Ovary (tissue), 3 donors: ENCODE measurements at regions not wholly inside any gene's neighbourhood (a gene's known extent, or its start where the extent isn't known, plus 50 kb on each side); places are given as distances from the start of the nearest gene placed in this dataset.

Experiments used
- EP300 ChIP-seq: sonication (generic); formaldehyde crosslinking; IDR thresholded peaks from one replicate; pipeline ENCODE4 v1.6.1; 2017; ENCODE audit warnings: antibody characterized with exemption
- POLR2A ChIP-seq: fragments of 450-650 bp; IDR thresholded peaks from one replicate; pipeline ENCODE4 v1.6.1; 2017; ENCODE audit warnings: antibody characterized with exemption, mild to moderate bottlenecking, moderate library complexity
- TF ChIP-seq, protein P1 (sequence below), 3 donors: fragments of 450-650 bp in 2 of 3; fragments of 200-600 bp in 1 of 3; IDR thresholded peaks; one replicate each; pipeline versions ENCODE4 v1.5.1 to v1.8.0; 2016 to 2022; ENCODE audit warnings: antibody characterized with exemption in 3 of 3, mild to moderate bottlenecking in 1 of 3
- donor health status: DM: no; HTN: no; CAD: no.

DNA sequence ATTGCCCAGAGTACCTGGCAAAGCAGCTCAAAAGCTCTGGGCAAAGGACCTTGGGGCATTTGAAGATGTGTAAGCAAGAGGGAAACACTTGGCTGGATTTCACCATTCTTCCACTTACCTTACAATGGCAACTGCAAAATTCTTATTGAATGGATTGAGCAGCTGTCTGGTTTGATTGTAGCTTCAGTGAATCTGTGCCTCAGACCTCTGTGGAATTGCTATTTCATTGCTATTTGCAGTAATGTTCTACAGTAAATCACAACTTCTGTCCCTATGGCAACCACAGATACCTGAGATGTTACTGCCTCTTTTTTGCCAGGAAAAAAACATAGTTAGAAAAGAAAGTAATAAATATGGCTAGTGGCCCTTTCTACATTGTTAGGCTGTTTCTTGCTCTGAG lies 519.5 kb downstream of the SUCLA2 start:
- TF ChIP-seq, protein P1, sequence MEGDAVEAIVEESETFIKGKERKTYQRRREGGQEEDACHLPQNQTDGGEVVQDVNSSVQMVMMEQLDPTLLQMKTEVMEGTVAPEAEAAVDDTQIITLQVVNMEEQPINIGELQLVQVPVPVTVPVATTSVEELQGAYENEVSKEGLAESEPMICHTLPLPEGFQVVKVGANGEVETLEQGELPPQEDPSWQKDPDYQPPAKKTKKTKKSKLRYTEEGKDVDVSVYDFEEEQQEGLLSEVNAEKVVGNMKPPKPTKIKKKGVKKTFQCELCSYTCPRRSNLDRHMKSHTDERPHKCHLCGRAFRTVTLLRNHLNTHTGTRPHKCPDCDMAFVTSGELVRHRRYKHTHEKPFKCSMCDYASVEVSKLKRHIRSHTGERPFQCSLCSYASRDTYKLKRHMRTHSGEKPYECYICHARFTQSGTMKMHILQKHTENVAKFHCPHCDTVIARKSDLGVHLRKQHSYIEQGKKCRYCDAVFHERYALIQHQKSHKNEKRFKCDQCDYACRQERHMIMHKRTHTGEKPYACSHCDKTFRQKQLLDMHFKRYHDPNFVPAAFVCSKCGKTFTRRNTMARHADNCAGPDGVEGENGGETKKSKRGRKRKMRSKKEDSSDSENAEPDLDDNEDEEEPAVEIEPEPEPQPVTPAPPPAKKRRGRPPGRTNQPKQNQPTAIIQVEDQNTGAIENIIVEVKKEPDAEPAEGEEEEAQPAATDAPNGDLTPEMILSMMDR (IDR thresholded peaks at IDR 0.05) = no peak
- TF ChIP-seq POLR2A (no peak), EP300 (no peak)
